Suprapubic skin (tissue), 4 donors: ENCODE measurements at regions not wholly inside any gene's neighbourhood (a gene's known extent, or its start where the extent isn't known, plus 50 kb on each side); places are given as distances from the start of the nearest gene placed in this dataset.

ENCODE experiments used
- DNase-seq, 2 donors: peaks; one replicate each; pipeline ENCODE4 v3.0.0-alpha.2; 2019; ENCODE audit warnings: low spot score in 2 of 2
- H3K27ac ChIP-seq: fragments of 200-600 bp; sonication (generic); one replicate; pipeline ENCODE4 v1.5.1; 2019
- H3K27me3 ChIP-seq: fragments of 200-600 bp; sonication (generic); one replicate; pipeline ENCODE4 v1.5.1; 2019
- H3K36me3 ChIP-seq: fragments of 200-600 bp; sonication (generic); one replicate; pipeline ENCODE4 v1.5.1; 2019
- H3K4me1 ChIP-seq: fragments of 200-600 bp; sonication (generic); one replicate; pipeline ENCODE4 v1.5.1; 2019
- H3K4me3 ChIP-seq: fragments of 200-600 bp; sonication (generic); one replicate; pipeline ENCODE4 v1.5.1; 2019; ENCODE audit warnings: mild to moderate bottlenecking
- H3K9me3 ChIP-seq: fragments of 200-600 bp; sonication (generic); one replicate; pipeline ENCODE4 v1.5.1; 2019
- EP300 ChIP-seq: sonication (generic); formaldehyde crosslinking; IDR thresholded peaks from one replicate; pipeline ENCODE4 v1.6.1; 2017; ENCODE audit warnings: antibody characterized with exemption
- POLR2A ChIP-seq, 2 donors: fragments of 450-650 bp; IDR thresholded peaks; one replicate each; pipeline ENCODE4 v1.6.1; 2017; ENCODE audit warnings: antibody characterized with exemption in 2 of 2, mild to moderate bottlenecking in 2 of 2, moderate library complexity in 2 of 2
- POLR2AphosphoS5 ChIP-seq, 3 donors: sonication (generic); formaldehyde crosslinking; IDR thresholded peaks; one replicate each; pipeline ENCODE4 v1.6.1; 2017; ENCODE audit warnings: antibody characterized with exemption in 3 of 3
- WGBS: methylation state at CpG from one replicate; pipeline ENCODE4 v1.1.5; 2018; 5-methylcytosine and 5-hydroxymethylcytosine counted together
- TF ChIP-seq, protein P1 (sequence below), 2 donors: fragments of 200-600 bp in 1 of 2; fragments of 450-650 bp in 1 of 2; sonication (generic) in 1 of 2; IDR thresholded peaks; one replicate each; pipeline ENCODE4 v1.5.1; 2016 to 2019; ENCODE audit warnings: antibody characterized with exemption in 2 of 2, mild to moderate bottlenecking in 1 of 2, moderate library complexity in 1 of 2

DNA sequence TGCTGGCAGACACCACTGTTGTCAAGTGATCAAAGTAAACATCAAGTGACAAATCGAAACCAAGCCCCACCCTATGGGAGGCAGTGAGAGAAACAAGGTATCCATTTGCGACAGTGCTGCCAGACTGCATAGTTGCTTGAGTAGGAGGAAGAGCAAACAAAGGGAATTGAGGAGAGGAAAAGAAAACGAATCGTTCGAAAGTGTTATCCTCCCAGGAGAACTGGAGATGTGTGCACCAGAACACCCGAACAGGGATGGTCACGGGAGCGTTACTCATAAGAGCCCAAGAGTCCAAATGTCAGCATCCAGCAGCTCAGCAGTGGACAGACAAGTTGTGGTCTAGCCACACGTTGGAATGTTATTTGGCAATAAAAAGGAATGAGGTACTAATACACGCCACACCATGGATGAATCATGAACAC, 58.4 kb upstream of the NUP50 start:
- H3K4me3 ChIP-seq, result no peak overlapping the region
- H3K36me3 ChIP-seq, result no peaks in the 10 kb centered on the region
- H3K27me3 ChIP-seq, result peaks cover 15% of the 10 kb centered on the region
- peak overlapping the region; percentile 47 for H3K27ac ChIP-seq
- no peaks in the 10 kb centered on the region for H3K9me3 ChIP-seq
- no peaks in the 10 kb centered on the region for H3K4me1 ChIP-seq
- DNase-seq, result no peak
- 51% methylated on average over 10 of the region's 10 CpGs for WGBS
- TF ChIP-seq EP300, result no peak

DNA sequence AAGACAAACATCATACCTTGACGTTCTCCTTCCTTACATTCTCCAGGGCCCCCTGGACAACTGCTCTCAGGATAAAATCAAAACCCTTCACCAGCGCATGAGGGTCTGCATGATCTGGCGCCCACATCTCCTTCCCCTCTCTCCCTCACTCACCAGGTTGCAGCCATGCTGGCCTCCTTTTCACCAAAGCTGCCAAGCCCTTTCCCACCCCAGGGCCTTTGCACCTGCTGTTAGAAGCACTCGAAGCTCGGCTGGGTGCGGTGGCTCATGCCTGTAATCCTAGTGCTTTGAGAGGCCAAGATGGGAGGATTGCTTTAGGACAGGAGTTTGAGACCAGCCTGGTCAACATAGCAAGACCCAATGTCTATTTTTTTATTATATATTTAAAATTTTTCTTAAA, 56.1 kb upstream of the NUP50 start:
- no peaks in the 10 kb centered on the region for H3K9me3 ChIP-seq
- H3K27ac ChIP-seq, result no peak overlapping the region
- TF ChIP-seq POLR2AphosphoS5 (IDR thresholded peaks at IDR 0.05) (no peak), EP300 (no peak), POLR2A (IDR thresholded peaks at IDR 0.05) (no peak)
- WGBS, result 87% methylated on average over 6 of the region's 6 CpGs
- no peaks in the 10 kb centered on the region for H3K36me3 ChIP-seq
- peaks cover 5% of the 10 kb centered on the region for H3K27me3 ChIP-seq
- H3K4me3 ChIP-seq, result no peak overlapping the region
- H3K4me1 ChIP-seq, result no peaks in the 10 kb centered on the region
- no peak for DNase-seq

DNA sequence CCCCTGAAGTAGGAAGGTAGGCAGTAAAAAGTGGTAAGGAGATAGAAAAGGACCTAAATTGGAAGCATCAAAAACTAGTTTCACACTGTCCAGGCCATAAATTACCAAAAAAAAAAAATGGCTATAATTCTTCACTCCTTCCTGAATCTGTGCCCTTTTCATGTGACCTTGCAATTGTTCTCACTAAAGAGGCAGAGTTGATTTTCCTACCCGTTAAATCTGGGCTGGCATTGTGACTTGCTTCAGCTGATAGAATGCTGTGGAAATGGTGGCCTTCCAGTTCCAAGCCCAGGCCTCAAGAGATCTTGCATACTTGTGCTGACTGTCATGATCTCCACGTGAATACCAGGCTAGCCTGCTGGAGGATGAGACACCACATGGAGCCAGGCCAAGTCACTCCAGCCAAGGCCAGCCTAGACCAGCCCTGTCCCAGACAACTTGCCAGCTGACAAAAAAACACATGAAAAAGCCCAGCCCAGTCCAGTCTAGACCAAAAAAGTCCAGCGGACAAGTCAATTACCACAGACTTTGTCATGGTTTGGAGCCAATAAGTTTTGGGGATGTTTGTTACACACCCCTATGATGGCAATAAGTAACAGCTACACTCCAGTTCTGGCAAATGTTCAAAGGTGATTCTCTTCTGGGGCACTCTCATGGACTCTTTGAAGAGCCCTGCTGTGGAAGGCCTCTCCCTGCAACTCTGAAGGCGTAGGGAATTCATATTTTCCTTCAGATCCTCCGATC, 51.4 kb upstream of the NUP50 start:
- DNase-seq, result no peak
- 62% methylated on average over 5 of the region's 5 CpGs for WGBS
- Histone ChIP-seq H3K9me3 (no peaks in the 10 kb centered on the region), H3K36me3 (no peaks in the 10 kb centered on the region), H3K4me3 (no peak overlapping the region), H3K27me3 (no peaks in the 10 kb centered on the region), H3K27ac (no peak overlapping the region), H3K4me1 (no peaks in the 10 kb centered on the region)
- TF ChIP-seq EP300 (no peak), POLR2AphosphoS5 (IDR thresholded peaks at IDR 0.05) (no peak), POLR2A (IDR thresholded peaks at IDR 0.05) (no peak)
- TF ChIP-seq, protein P1, sequence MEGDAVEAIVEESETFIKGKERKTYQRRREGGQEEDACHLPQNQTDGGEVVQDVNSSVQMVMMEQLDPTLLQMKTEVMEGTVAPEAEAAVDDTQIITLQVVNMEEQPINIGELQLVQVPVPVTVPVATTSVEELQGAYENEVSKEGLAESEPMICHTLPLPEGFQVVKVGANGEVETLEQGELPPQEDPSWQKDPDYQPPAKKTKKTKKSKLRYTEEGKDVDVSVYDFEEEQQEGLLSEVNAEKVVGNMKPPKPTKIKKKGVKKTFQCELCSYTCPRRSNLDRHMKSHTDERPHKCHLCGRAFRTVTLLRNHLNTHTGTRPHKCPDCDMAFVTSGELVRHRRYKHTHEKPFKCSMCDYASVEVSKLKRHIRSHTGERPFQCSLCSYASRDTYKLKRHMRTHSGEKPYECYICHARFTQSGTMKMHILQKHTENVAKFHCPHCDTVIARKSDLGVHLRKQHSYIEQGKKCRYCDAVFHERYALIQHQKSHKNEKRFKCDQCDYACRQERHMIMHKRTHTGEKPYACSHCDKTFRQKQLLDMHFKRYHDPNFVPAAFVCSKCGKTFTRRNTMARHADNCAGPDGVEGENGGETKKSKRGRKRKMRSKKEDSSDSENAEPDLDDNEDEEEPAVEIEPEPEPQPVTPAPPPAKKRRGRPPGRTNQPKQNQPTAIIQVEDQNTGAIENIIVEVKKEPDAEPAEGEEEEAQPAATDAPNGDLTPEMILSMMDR (IDR thresholded peaks at IDR 0.05), result no peak
